Panc1 (cell line): ENCODE measurements at regions not wholly inside any gene's neighbourhood (a gene's known extent, or its start where the extent isn't known, plus 50 kb on each side); places are given as distances from the start of the nearest gene placed in this dataset.

Experiments
- ATAC-seq: fragments of 200-7000 bp; cut with Tn5 transposase; 2 replicates; pipeline ENCODE4 v1.9.1; 2020; ENCODE audit warnings: mild to moderate bottlenecking, moderate library complexity
- BruUV-seq: library from RNA; stranded (reverse); fragments of 400-500 nt; replicated peaks from 2 replicates; lab custom pipeline; 2021; lab: Mats Ljungman, UMichigan
- CTCF ChIA-PET: fragments of 300-600 bp; sonication (Branson Sonifier 250); formaldehyde crosslinking; loops from one replicate; lab custom pipeline; 2022; ENCODE audit warnings: antibody characterized with exemption; lab: Charles Lee
- POLR2A ChIA-PET: fragments of 300-600 bp; sonication (Branson Sonifier 250); formaldehyde crosslinking; loops from one replicate; lab custom pipeline; 2022; ENCODE audit warnings: antibody characterized with exemption; lab: Charles Lee
- DNase-seq: peaks from one replicate; pipeline ENCODE4 v3.0.0-alpha.2; 2010; ENCODE audit warnings: low read depth, low spot score
- H3K27ac ChIP-seq: 2 replicates; pipeline ENCODE4 v1.5.1; 2011; ENCODE audit warnings: mild to moderate bottlenecking, low read length, inconsistent platforms
- H3K27me3 ChIP-seq: fragments of 200-500 bp; sonication (Bioruptor generic); 2 replicates; pipeline ENCODE4 v1.6.0; 2014; ENCODE audit warnings: low read length, inconsistent platforms; ENCODE audit not compliant: control insufficient read depth, insufficient read depth
- H3K36me3 ChIP-seq: fragments of 200-500 bp; sonication (Bioruptor generic); 2 replicates; pipeline ENCODE4 v1.5.1; 2014; ENCODE audit warnings: inconsistent platforms, mild to moderate bottlenecking, low read length, moderate library complexity; ENCODE audit not compliant: control insufficient read depth, insufficient read depth
- H3K4me1 ChIP-seq: 2 replicates; pipeline ENCODE4 v1.5.1; 2011; ENCODE audit warnings: inconsistent platforms, mild to moderate bottlenecking, low read length, moderate library complexity; ENCODE audit not compliant: control insufficient read depth, insufficient read depth
- H3K4me3 ChIP-seq, 2 experiments: 2 replicates each; pipeline ENCODE4 v1.5.1; 2011 to 2012; ENCODE audit warnings: low read depth in 2 of 2, low read length in 2 of 2, mild to moderate bottlenecking in 2 of 2, inconsistent platforms in 1 of 2, moderate library complexity in 1 of 2
- H3K9me3 ChIP-seq: fragments of 200-500 bp; sonication (Bioruptor generic); 2 replicates; pipeline ENCODE4 v1.5.1; 2014; ENCODE audit warnings: low read depth, mild to moderate bottlenecking, inconsistent platforms, low read length, moderate library complexity; ENCODE audit not compliant: control insufficient read depth, insufficient read depth
- CTCF ChIP-seq: fragments of 450-650 bp; IDR thresholded peaks from 2 replicates; pipeline ENCODE4 v1.5.1; 2017; ENCODE audit warnings: mild to moderate bottlenecking
- POLR2AphosphoS5 ChIP-seq: IDR thresholded peaks from 2 replicates; pipeline ENCODE4 v1.6.1; 2012; ENCODE audit warnings: mild to moderate bottlenecking, low read depth, low read length, moderate library complexity
- SIN3A ChIP-seq: IDR thresholded peaks from 2 replicates; pipeline ENCODE4 v1.6.1; 2012; ENCODE audit warnings: low read depth, mild to moderate bottlenecking, low read length, moderate library complexity, borderline replicate concordance; ENCODE audit not compliant: insufficient read depth
- TCF7L2 ChIP-seq: IDR thresholded peaks from 2 replicates; pipeline ENCODE4 v1.6.1; 2011; ENCODE audit warnings: mild to moderate bottlenecking, low read depth, low read length, inconsistent platforms
- in situ Hi-C: cut with HindIII; loops from 2 replicates; pipeline ENCODE4 v1.10.0; 2016; ENCODE audit warnings: low sequenced_read_pairs, low pct_unique_long_range_greater_than_20kb
- intact Hi-C: fragments of 100-400 bp; cut with micrococcal nuclease; formaldehyde crosslinking; loops from one replicate; pipeline ENCODE4 v1.10.0; 2022; ENCODE audit not compliant: unreplicated experiment
- TF ChIP-seq, protein P1 (sequence below), 2 experiments: IDR thresholded peaks; 2 replicates each; pipeline ENCODE4 v1.6.1; 2011 to 2012; ENCODE audit warnings: low read depth in 2 of 2, control low read depth in 1 of 2, low read length in 1 of 2, mild to moderate bottlenecking in 1 of 2, moderate library complexity in 1 of 2; ENCODE audit not compliant: insufficient read depth in 1 of 2

DNA sequence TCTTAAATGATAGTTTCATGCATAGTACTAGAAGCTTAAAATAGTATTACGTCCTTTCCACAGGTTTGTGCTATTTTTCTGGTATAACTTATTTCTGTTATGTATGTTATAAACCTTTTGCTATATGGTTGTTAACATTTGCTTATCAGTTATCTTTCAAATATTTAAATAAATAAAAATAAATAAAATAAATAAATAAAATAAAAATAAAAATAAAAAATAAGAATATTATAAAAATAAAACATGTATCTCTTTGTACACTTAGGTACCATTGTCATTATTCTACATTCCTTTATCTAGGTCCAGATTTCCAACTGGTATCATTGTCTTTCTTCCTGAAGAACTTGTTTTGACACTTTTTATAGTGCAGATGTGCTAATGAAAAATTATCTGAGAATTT, 1310.4 kb upstream of the SLC10A2 start:
- CTCF ChIA-PET = no interaction called here
- H3K9me3 ChIP-seq = no peaks in the 10 kb centered on the region
- no peak overlapping the region for H3K27ac ChIP-seq
- POLR2A ChIA-PET = no interaction called here
- no peak for DNase-seq
- no peaks in the 10 kb centered on the region for H3K4me1 ChIP-seq
- no peak for ATAC-seq
- intact Hi-C loops = no loop called here
- H3K4me3 ChIP-seq = no peak overlapping the region
- in situ Hi-C loops = no loop called here
- TF ChIP-seq SIN3A (no peak), POLR2AphosphoS5 (no peak), TCF7L2 (no peak), CTCF (no peak)
- TF ChIP-seq, protein P1, sequence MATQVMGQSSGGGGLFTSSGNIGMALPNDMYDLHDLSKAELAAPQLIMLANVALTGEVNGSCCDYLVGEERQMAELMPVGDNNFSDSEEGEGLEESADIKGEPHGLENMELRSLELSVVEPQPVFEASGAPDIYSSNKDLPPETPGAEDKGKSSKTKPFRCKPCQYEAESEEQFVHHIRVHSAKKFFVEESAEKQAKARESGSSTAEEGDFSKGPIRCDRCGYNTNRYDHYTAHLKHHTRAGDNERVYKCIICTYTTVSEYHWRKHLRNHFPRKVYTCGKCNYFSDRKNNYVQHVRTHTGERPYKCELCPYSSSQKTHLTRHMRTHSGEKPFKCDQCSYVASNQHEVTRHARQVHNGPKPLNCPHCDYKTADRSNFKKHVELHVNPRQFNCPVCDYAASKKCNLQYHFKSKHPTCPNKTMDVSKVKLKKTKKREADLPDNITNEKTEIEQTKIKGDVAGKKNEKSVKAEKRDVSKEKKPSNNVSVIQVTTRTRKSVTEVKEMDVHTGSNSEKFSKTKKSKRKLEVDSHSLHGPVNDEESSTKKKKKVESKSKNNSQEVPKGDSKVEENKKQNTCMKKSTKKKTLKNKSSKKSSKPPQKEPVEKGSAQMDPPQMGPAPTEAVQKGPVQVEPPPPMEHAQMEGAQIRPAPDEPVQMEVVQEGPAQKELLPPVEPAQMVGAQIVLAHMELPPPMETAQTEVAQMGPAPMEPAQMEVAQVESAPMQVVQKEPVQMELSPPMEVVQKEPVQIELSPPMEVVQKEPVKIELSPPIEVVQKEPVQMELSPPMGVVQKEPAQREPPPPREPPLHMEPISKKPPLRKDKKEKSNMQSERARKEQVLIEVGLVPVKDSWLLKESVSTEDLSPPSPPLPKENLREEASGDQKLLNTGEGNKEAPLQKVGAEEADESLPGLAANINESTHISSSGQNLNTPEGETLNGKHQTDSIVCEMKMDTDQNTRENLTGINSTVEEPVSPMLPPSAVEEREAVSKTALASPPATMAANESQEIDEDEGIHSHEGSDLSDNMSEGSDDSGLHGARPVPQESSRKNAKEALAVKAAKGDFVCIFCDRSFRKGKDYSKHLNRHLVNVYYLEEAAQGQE (IDR thresholded peaks at IDR 0.05; ENCODE audit: insufficient read depth in 1 of 2, low read depth in 2 of 2, low read length in 1 of 2) = no peak
- BruUV-seq = no TSS peak
- H3K36me3 ChIP-seq = no peaks in the 10 kb centered on the region
- no peaks in the 10 kb centered on the region for H3K27me3 ChIP-seq

- in situ Hi-C loops = no loop called here
- intact Hi-C loops = no loop called here
- no peak for DNase-seq
- Histone ChIP-seq H3K4me3 (no peak overlapping the region), H3K27ac (no peak overlapping the region), H3K36me3 (no peaks in the 10 kb centered on the region), H3K4me1 (no peaks in the 10 kb centered on the region), H3K27me3 (no peaks in the 10 kb centered on the region), H3K9me3 (no peaks in the 10 kb centered on the region)
- no peak for ATAC-seq
- no TSS peak for BruUV-seq
- TF ChIP-seq POLR2AphosphoS5 (no peak), CTCF (no peak), SIN3A (no peak), TCF7L2 (no peak)
- TF ChIP-seq, protein P1 (IDR thresholded peaks at IDR 0.05; ENCODE audit: insufficient read depth in 1 of 2, low read depth in 2 of 2, low read length in 1 of 2) = no peak
- ChIA-PET CTCF (no interaction called here), POLR2A (interaction anchor here (0.7 kb wide), 1 partner anchor 493 kb away, joined by 3 read pairs; no protein-coding TSS in a partner anchor)
Observed at GRCh38 chr13:104375614-104376013, 1309.4 kb upstream of the SLC10A2 start.
